Endodermal cell (in vitro differentiated cells): ENCODE measurements at regions not wholly inside any gene's neighbourhood (a gene's known extent, or its start where the extent isn't known, plus 50 kb on each side); places are given as distances from the start of the nearest gene placed in this dataset.
A peak's percentile ranks its signal among the peaks of the same experiment; 100 is the strongest.

Source experiments
- DNase-seq: peaks from one replicate; pipeline ENCODE4 v3.0.0-alpha.2; 2017
- H3K27ac ChIP-seq: 2 replicates; pipeline ENCODE4 v1.5.1; 2013; ENCODE audit warnings: mild to moderate bottlenecking, low read depth, low read length, moderate library complexity
- H3K27me3 ChIP-seq: 2 replicates; pipeline ENCODE4 v1.6.1; 2013; ENCODE audit warnings: mild to moderate bottlenecking, low read length, moderate library complexity; ENCODE audit not compliant: insufficient read depth, control insufficient read depth, poor library complexity, severe bottlenecking
- H3K36me3 ChIP-seq: 2 replicates; pipeline ENCODE4 v1.7.0; 2013; ENCODE audit warnings: mild to moderate bottlenecking, low read length, moderate library complexity; ENCODE audit not compliant: control insufficient read depth, insufficient read depth
- H3K4me1 ChIP-seq: one replicate; pipeline ENCODE4 v1.7.0; 2013; ENCODE audit warnings: low read length; ENCODE audit not compliant: control insufficient read depth, insufficient read depth
- H3K4me3 ChIP-seq: 2 replicates; pipeline ENCODE4 v1.5.1; 2013; ENCODE audit warnings: mild to moderate bottlenecking, low read length, moderate library complexity
- H3K9ac ChIP-seq: 2 replicates; pipeline ENCODE4 v1.6.1; 2013; ENCODE audit warnings: mild to moderate bottlenecking, low read length, moderate library complexity; ENCODE audit not compliant: poor library complexity, severe bottlenecking; ENCODE audit errors: extremely low read depth
- H3K9me3 ChIP-seq: 2 replicates; pipeline ENCODE4 v1.6.1; 2013; ENCODE audit warnings: mild to moderate bottlenecking, low read length, moderate library complexity; ENCODE audit not compliant: control insufficient read depth
- H3K27ac Mint-ChIP-seq: 2 replicates; pipeline ENCODE4 v1.8.0; 2020; ENCODE audit warnings: mixed read lengths
- H3K27me3 Mint-ChIP-seq: 2 replicates; pipeline ENCODE4 v1.8.0; 2021; ENCODE audit warnings: mild to moderate bottlenecking, mixed read lengths; ENCODE audit not compliant: insufficient read depth
- H3K36me3 Mint-ChIP-seq: 2 replicates; pipeline ENCODE4 v1.8.0; 2020; ENCODE audit warnings: low read depth, mixed read lengths
- H3K4me1 Mint-ChIP-seq: 2 replicates; pipeline ENCODE4 v1.8.0; 2020; ENCODE audit warnings: mixed read lengths
- H3K4me3 Mint-ChIP-seq: 2 replicates; pipeline ENCODE4 v1.8.0; 2020; ENCODE audit warnings: mild to moderate bottlenecking, moderate library complexity, mixed read lengths
- H3K9me3 Mint-ChIP-seq: 2 replicates; pipeline ENCODE4 v1.8.0; 2020; ENCODE audit warnings: mild to moderate bottlenecking, mixed read lengths
- WGBS, 2 experiments: methylation state at CpG; one replicate each; pipeline versions ENCODE4 v1.1.5 to v1.1.7; 2013; ENCODE audit warnings: missing lambda C conversion rate in 2 of 2, mixed read lengths in 1 of 2; ENCODE audit not compliant: insufficient coverage in 1 of 2, insufficient read length in 1 of 2; 5-methylcytosine and 5-hydroxymethylcytosine counted together
- TF ChIP-seq, protein P1 (sequence below): fragments of 200-600 bp; sonication (generic); conservative IDR thresholded peaks from 2 replicates; pipeline ENCODE4 v1.5.0; 2021; ENCODE audit warnings: antibody characterized with exemption, mild to moderate bottlenecking

- Mint-ChIP-seq H3K27me3 (no peaks in the 10 kb centered on the region), H3K36me3 (no peaks in the 10 kb centered on the region), H3K9me3 (no peaks in the 10 kb centered on the region), H3K27ac (no peak overlapping the region), H3K4me1 (peaks cover 2% of the 10 kb centered on the region), H3K4me3 (no peak overlapping the region)
- Histone ChIP-seq H3K4me3 (no peak overlapping the region), H3K27ac (no peak overlapping the region), H3K27me3 (no peaks in the 10 kb centered on the region), H3K4me1 (no peaks in the 10 kb centered on the region), H3K9ac (no peak overlapping the region), H3K9me3 (no peaks in the 10 kb centered on the region), H3K36me3 (no peaks in the 10 kb centered on the region)
- TF ChIP-seq, protein P1, sequence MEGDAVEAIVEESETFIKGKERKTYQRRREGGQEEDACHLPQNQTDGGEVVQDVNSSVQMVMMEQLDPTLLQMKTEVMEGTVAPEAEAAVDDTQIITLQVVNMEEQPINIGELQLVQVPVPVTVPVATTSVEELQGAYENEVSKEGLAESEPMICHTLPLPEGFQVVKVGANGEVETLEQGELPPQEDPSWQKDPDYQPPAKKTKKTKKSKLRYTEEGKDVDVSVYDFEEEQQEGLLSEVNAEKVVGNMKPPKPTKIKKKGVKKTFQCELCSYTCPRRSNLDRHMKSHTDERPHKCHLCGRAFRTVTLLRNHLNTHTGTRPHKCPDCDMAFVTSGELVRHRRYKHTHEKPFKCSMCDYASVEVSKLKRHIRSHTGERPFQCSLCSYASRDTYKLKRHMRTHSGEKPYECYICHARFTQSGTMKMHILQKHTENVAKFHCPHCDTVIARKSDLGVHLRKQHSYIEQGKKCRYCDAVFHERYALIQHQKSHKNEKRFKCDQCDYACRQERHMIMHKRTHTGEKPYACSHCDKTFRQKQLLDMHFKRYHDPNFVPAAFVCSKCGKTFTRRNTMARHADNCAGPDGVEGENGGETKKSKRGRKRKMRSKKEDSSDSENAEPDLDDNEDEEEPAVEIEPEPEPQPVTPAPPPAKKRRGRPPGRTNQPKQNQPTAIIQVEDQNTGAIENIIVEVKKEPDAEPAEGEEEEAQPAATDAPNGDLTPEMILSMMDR = no peak
- no peak for DNase-seq
- 100% methylated on average over 1 of the region's 1 CpG; no CpG with 5 or more reads in 1 of the 2 experiments for WGBS, 2 experiments
Measured at GRCh38 chr10:61350794-61351193, 102.4 kb downstream of the TMEM26 start.

GRCh38 chr10:61350068-61350467, 103.1 kb downstream of the TMEM26 start:
- H3K9me3 Mint-ChIP-seq = no peaks in the 10 kb centered on the region

DNA sequence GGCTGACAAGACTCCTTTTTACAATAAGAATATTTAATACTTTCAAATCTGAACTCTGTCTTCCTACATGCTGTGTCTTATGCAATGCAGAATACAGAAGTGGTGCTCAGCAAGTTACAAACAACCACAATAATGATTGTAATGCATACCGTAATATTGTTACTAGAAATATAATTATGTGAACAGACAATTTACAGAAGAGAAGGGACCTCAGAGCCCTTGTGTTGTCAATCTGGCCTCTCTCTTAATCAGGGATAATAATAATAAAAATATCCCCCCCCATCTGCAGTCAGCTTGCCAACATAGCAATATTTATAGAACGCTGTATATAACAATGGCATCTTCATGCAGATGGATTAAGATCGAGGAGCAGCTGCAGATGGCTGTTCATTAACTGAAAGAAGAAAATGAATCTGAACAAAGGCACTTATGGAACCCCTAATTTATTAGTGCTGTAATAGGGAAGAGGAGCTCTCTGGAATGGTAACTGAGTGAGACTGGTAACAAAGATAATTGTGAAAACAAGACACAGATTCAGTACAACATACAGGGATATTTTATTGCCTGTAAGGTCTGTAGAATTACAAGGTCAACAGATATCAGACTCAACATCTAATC, 106.3 kb downstream of the TMEM26 start:
- Mint-ChIP-seq H3K4me3 (no peak overlapping the region), H3K9me3 (no peaks in the 10 kb centered on the region), H3K27me3 (no peaks in the 10 kb centered on the region), H3K4me1 (peaks cover 7% of the 10 kb centered on the region), H3K36me3 (no peaks in the 10 kb centered on the region), H3K27ac (no peak overlapping the region)
- no peaks in the 10 kb centered on the region for H3K36me3 ChIP-seq
- no peaks in the 10 kb centered on the region for H3K4me1 ChIP-seq
- H3K4me3 ChIP-seq = no peak overlapping the region
- TF ChIP-seq, protein P1 = no peak
- no peaks in the 10 kb centered on the region for H3K9me3 ChIP-seq
- 92 to 94% methylated on average over 2 of the region's 3 CpGs for WGBS, 2 experiments
- H3K9ac ChIP-seq = no peak overlapping the region
- peak overlapping the region; percentile 47 for H3K27ac ChIP-seq
- H3K27me3 ChIP-seq = no peaks in the 10 kb centered on the region
- no peak for DNase-seq

More at GRCh38 chr10:61350068-61350467, 103.1 kb downstream of the TMEM26 start:
- H3K27me3 Mint-ChIP-seq = no peaks in the 10 kb centered on the region
- Histone ChIP-seq H3K9me3 (no peaks in the 10 kb centered on the region), H3K27me3 (no peaks in the 10 kb centered on the region), H3K4me1 (no peaks in the 10 kb centered on the region), H3K27ac (no peak overlapping the region), H3K4me3 (no peak overlapping the region), H3K9ac (no peak overlapping the region), H3K36me3 (no peaks in the 10 kb centered on the region)
- no CpG with 5 or more reads among the region's 1 CpG for WGBS, 2 experiments
- no peak overlapping the region for H3K27ac Mint-ChIP-seq
- no peaks in the 10 kb centered on the region for H3K36me3 Mint-ChIP-seq
- H3K4me1 Mint-ChIP-seq = peaks cover 2% of the 10 kb centered on the region
- no peak overlapping the region for H3K4me3 Mint-ChIP-seq
- no peak for DNase-seq
- TF ChIP-seq, protein P1 = no peak
